Neural progenitor cell (in vitro differentiated cells): ENCODE measurements at regions not wholly inside any gene's neighbourhood (a gene's known extent, or its start where the extent isn't known, plus 50 kb on each side); places are given as distances from the start of the nearest gene placed in this dataset.
"Not testable (repeated sequence)": the region's sequence is repeated elsewhere in the genome, so short reads cannot be mapped to it uniquely, and the experiment has no call there.

Source experiments
- DNase-seq: peaks from one replicate; pipeline ENCODE4 v3.0.0-alpha.2; 2016; ENCODE audit warnings: low spot score
- H2AFZ ChIP-seq: fragments of 200-600 bp; sonication (generic); replicated peaks from 2 replicates; pipeline ENCODE4 v1.6.1; 2016; ENCODE audit warnings: antibody characterized with exemption
- H3F3A ChIP-seq: fragments of 200-600 bp; sonication (generic); 2 replicates; pipeline ENCODE4 v1.6.1; 2016; ENCODE audit warnings: antibody characterized with exemption, low read depth
- H3K27ac ChIP-seq: fragments of 200-600 bp; sonication (generic); 2 replicates; pipeline ENCODE4 v1.5.1; 2016; ENCODE audit warnings: mild to moderate bottlenecking
- H3K27me3 ChIP-seq: fragments of 200-600 bp; sonication (generic); 2 replicates; pipeline ENCODE4 v1.6.1; 2016; ENCODE audit warnings: mild to moderate bottlenecking, moderate library complexity
- H3K36me3 ChIP-seq: fragments of 200-600 bp; sonication (generic); 2 replicates; pipeline ENCODE4 v1.5.1; 2016
- H3K4me1 ChIP-seq: fragments of 200-600 bp; sonication (generic); 2 replicates; pipeline ENCODE4 v1.6.1; 2016; ENCODE audit warnings: mixed run types
- H3K4me2 ChIP-seq: fragments of 200-600 bp; sonication (generic); 2 replicates; pipeline ENCODE4 v1.6.1; 2016
- H3K4me3 ChIP-seq: fragments of 200-600 bp; sonication (generic); 2 replicates; pipeline ENCODE4 v1.5.1; 2016
- H3K79me2 ChIP-seq: fragments of 200-600 bp; sonication (generic); 2 replicates; pipeline ENCODE4 v1.6.1; 2016; ENCODE audit warnings: low read depth
- H3K9ac ChIP-seq: fragments of 200-600 bp; sonication (generic); 2 replicates; pipeline ENCODE4 v1.6.1; 2016
- H3K9me3 ChIP-seq: fragments of 200-600 bp; sonication (generic); 2 replicates; pipeline ENCODE4 v1.5.1; 2016; ENCODE audit warnings: low read depth
- H4K20me1 ChIP-seq: fragments of 200-600 bp; sonication (generic); 2 replicates; pipeline ENCODE4 v1.6.1; 2016; ENCODE audit warnings: low read depth
- H3K27ac Mint-ChIP-seq: 3 replicates; pipeline ENCODE4 v1.8.0; 2021; ENCODE audit warnings: mixed read lengths
- H3K27me3 Mint-ChIP-seq: 2 replicates; pipeline ENCODE4 v1.8.0; 2022; ENCODE audit warnings: low read depth, mild to moderate bottlenecking, inconsistent platforms, moderate library complexity, mixed read lengths; ENCODE audit not compliant: insufficient read depth
- H3K36me3 Mint-ChIP-seq: 3 replicates; pipeline ENCODE4 v1.8.0; 2021; ENCODE audit warnings: mixed read lengths
- H3K4me1 Mint-ChIP-seq: 3 replicates; pipeline ENCODE4 v1.8.0; 2021; ENCODE audit warnings: mixed read lengths
- H3K4me3 Mint-ChIP-seq: 3 replicates; pipeline ENCODE4 v1.8.0; 2021; ENCODE audit warnings: mild to moderate bottlenecking, moderate library complexity, mixed read lengths
- H3K9me3 Mint-ChIP-seq: 3 replicates; pipeline ENCODE4 v1.8.0; 2020; ENCODE audit warnings: mixed read lengths
- EZH2 ChIP-seq: fragments of 200-600 bp; sonication (generic); IDR thresholded peaks from 2 replicates; pipeline ENCODE4 v1.6.1; 2017; ENCODE audit warnings: antibody characterized with exemption, mild to moderate bottlenecking, moderate library complexity
- EZH2phosphoT487 ChIP-seq: fragments of 200-600 bp; sonication (generic); IDR thresholded peaks from 2 replicates; pipeline ENCODE4 v1.6.1; 2017; ENCODE audit warnings: antibody characterized with exemption
- TF ChIP-seq, protein P1 (sequence below): fragments of 200-600 bp; sonication (generic); IDR thresholded peaks from 2 replicates; pipeline ENCODE4 v1.5.1; 2017; ENCODE audit warnings: antibody characterized with exemption, mild to moderate bottlenecking

DNA sequence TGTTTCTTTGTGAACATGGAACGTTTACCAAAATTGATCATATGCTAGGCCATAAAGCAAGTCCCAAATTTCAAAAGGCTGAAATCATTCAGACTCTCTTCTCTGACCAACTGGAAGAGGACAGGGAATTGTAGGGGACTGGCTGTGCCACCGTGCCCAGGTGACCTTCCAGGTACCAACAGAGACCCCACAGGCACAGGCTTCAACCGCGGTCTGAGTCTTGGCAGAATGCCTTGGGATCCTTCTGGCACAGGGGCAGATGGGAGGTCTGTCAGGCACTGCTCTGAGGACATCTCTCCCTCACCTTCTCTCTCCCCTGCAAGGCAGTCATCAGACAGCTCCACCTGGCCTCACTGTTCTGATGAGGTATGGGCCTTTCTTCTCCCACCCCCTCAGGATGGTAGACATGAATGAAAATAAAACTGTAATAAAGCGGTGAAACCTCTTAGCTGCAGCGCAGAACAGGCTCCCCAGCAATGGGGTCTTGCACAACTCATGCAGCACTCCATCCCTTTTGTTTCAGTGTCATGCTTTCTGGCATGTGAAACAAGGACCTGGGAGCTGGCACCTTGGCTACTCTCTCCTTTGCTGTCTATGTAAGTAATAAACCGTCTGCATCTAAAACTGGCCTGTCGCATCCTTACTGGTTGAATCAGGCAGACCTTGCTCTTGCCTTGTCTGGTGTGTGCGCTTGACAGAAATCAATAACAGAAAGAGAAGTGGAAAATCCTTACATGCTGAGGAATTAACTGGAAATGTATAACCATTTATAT, 289.2 kb downstream of the KLF13 start:
- Histone ChIP-seq H3K9me3 (no peaks in the 10 kb centered on the region), H3K4me1 (no peaks in the 10 kb centered on the region), H2AFZ (no peak overlapping the region), H3K9ac (no peak overlapping the region), H3K4me3 (no peak overlapping the region), H3K4me2 (no peak overlapping the region), H3K27me3 (no peaks in the 10 kb centered on the region), H3K36me3 (no peaks in the 10 kb centered on the region), H3K79me2 (no peaks in the 10 kb centered on the region), H3K27ac (no peak overlapping the region), H3F3A (no peaks in the 10 kb centered on the region), H4K20me1 (no peaks in the 10 kb centered on the region)
- no peaks in the 10 kb centered on the region for H3K4me1 Mint-ChIP-seq
- TF ChIP-seq EZH2phosphoT487, result no peak
- TF ChIP-seq, protein P1, sequence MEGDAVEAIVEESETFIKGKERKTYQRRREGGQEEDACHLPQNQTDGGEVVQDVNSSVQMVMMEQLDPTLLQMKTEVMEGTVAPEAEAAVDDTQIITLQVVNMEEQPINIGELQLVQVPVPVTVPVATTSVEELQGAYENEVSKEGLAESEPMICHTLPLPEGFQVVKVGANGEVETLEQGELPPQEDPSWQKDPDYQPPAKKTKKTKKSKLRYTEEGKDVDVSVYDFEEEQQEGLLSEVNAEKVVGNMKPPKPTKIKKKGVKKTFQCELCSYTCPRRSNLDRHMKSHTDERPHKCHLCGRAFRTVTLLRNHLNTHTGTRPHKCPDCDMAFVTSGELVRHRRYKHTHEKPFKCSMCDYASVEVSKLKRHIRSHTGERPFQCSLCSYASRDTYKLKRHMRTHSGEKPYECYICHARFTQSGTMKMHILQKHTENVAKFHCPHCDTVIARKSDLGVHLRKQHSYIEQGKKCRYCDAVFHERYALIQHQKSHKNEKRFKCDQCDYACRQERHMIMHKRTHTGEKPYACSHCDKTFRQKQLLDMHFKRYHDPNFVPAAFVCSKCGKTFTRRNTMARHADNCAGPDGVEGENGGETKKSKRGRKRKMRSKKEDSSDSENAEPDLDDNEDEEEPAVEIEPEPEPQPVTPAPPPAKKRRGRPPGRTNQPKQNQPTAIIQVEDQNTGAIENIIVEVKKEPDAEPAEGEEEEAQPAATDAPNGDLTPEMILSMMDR, result no peak
- no peak for TF ChIP-seq EZH2
- no peaks in the 10 kb centered on the region for H3K27me3 Mint-ChIP-seq
- peaks cover under 1% of the 10 kb centered on the region for H3K9me3 Mint-ChIP-seq
- H3K4me3 Mint-ChIP-seq, result no peak overlapping the region
- DNase-seq, result no peak
- no peaks in the 10 kb centered on the region for H3K36me3 Mint-ChIP-seq
- H3K27ac Mint-ChIP-seq, result no peak overlapping the region

DNA sequence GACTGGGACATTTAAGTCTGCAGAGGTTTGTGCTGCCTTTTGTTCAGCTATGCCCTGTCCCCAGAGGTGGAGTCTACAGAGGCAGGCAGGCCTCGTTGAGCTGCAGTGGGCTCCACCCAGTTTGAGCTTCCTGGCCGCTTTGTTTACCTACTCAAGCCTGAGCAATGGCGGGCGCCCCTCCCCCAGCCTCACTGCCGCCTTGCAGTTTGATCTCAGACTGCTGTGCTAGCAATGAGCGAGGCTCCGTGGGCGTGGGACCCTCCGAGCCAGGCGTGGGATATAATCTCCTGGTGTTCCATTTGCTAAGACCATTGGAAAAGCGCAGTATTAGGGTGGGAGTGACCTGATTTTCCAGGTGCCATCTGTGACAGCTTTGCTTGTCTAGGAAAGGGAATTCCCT, 296.7 kb downstream of the KLF13 start:
- H4K20me1 ChIP-seq, H3K27me3 ChIP-seq, H3K27ac Mint-ChIP-seq, H3K9me3 Mint-ChIP-seq, H3K27ac ChIP-seq, H3K9ac ChIP-seq, H3K36me3 Mint-ChIP-seq, H3K4me1 Mint-ChIP-seq, H3K4me3 Mint-ChIP-seq, H3K27me3 Mint-ChIP-seq, H2AFZ ChIP-seq, H3K4me1 ChIP-seq, H3K4me2 ChIP-seq, H3K4me3 ChIP-seq, H3K36me3 ChIP-seq, H3K9me3 ChIP-seq, DNase-seq, H3F3A ChIP-seq, H3K79me2 ChIP-seq: not testable (repeated sequence)

DNA sequence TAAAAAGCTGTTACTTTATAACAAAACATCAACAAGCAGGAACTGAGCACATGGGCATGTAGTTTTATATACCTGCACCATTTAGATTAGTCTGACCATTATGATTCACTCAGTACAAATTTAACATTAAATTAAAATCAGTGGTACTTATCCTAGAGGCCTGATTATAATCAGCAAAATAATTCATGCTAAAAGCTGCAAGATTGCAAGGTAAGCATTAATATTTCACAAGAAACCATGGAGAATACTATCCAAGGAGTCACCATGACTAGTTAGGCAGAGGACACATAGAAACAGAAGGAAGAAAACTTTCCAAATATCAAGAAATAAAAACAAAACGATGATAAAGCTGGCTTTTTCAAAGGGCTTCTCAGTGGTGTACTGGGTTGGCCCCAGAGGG, 297.5 kb downstream of the KLF13 start:
- H3K9me3 ChIP-seq, H3K27me3 ChIP-seq, H3K9ac ChIP-seq, DNase-seq, H3K4me1 ChIP-seq, H3K4me1 Mint-ChIP-seq, H3K9me3 Mint-ChIP-seq, H3K79me2 ChIP-seq, H2AFZ ChIP-seq, H3K4me3 ChIP-seq, H3K4me3 Mint-ChIP-seq, H3K36me3 Mint-ChIP-seq, H3K27me3 Mint-ChIP-seq, H3K27ac Mint-ChIP-seq, H3K36me3 ChIP-seq, H3K27ac ChIP-seq, H3K4me2 ChIP-seq, H4K20me1 ChIP-seq, H3F3A ChIP-seq: not testable (repeated sequence)

DNA sequence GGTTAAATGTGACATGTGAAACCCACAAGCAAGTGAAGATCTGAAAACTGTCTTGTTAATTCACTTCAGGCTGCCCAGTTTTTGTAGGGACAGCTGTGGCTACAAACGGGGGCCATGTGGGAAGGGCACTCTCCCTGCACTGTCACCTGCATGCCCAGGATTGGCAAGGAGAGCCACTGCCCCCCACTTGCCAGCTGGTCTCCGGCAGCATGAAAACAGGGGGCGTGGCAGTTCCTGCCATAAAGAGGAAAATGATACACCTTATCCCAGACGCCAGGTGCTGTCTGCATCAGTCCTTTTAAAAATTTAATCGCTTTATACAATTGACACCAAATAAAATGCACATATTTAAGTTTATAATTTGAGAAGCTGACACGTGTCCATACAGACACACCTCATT, 309.1 kb downstream of the KLF13 start:
- not testable (repeated sequence) for H3K4me1 Mint-ChIP-seq, H3K36me3 ChIP-seq, H3K36me3 Mint-ChIP-seq, H2AFZ ChIP-seq, H3K27ac ChIP-seq, H3K79me2 ChIP-seq, H3F3A ChIP-seq, H3K4me3 ChIP-seq, H3K27ac Mint-ChIP-seq, H3K9me3 ChIP-seq, H3K9ac ChIP-seq, DNase-seq, H3K27me3 ChIP-seq, H3K4me1 ChIP-seq, H4K20me1 ChIP-seq, H3K4me2 ChIP-seq, H3K27me3 Mint-ChIP-seq, H3K4me3 Mint-ChIP-seq
- H3K9me3 Mint-ChIP-seq, result peaks cover 16% of the 10 kb centered on the region

DNA sequence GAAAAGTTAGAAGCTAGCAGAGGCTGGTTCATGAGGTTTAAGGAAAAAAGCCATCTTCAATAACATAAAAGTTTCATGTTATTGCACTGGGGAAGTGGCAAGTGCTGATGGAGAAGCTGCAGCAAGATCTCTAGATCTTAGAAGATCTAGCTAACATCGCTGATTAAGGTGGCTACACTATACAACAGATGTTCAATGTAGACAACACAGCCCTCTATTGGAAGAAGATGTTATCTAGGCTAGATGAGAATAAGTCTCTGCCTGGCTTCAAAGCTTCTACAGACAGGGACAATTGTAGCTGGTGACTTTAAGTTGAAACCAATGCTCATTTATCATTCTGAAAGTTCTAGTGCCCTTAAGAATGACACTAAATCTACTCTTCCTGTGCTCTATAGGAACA, 310.3 kb downstream of the KLF13 start:
- not testable (repeated sequence) for H3K9me3 ChIP-seq, H3K36me3 Mint-ChIP-seq, H3K4me1 ChIP-seq, H3F3A ChIP-seq, H3K27ac Mint-ChIP-seq, H3K4me2 ChIP-seq, H3K27me3 Mint-ChIP-seq, H3K79me2 ChIP-seq, H2AFZ ChIP-seq, H3K36me3 ChIP-seq, H3K27me3 ChIP-seq, H3K4me1 Mint-ChIP-seq, H3K4me3 ChIP-seq, H3K9ac ChIP-seq, DNase-seq, H3K27ac ChIP-seq, H3K4me3 Mint-ChIP-seq, H4K20me1 ChIP-seq
- H3K9me3 Mint-ChIP-seq, result peaks cover 14% of the 10 kb centered on the region

DNA sequence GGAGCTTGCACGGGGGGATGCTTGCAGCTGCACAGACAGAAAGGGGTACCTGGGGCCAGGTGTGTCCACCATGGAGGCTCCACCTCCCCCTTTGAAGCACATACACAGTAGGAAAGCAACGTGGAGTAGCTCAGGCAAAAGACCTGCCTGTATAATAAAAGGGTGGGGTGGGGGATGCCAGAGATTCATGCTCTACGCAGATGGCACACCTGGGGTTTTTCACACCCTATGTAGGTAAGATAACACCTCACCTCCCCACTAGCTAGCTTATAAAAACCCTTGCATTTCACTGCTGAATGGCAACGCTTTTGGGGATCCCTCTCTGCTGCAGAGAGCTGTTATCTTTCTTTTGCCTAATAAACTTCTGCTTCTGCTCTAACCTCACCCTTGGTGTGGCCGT, 317.3 kb downstream of the KLF13 start:
- not testable (repeated sequence) for H3F3A ChIP-seq, H3K79me2 ChIP-seq, H3K27ac Mint-ChIP-seq

DNA sequence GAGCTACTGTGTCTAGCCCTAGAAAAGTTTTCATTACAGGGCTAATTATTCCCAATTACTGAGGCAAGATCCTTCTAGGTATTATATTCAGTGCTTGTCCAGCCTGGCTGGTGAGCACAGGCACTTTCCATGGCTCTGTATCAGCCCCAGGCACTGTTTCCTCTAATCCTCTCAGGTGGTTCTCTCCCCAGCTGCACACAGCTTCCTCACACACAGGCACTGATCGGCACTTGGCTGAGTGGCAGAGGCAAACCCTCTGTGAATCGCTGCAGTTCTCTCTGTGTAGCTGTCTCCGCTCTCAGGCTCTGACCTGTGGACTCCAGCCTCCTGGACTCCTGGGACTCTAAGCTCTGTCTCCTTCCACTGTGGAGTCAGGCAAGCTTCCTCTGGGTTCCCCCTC, 318.1 kb downstream of the KLF13 start:
- H2AFZ ChIP-seq, H3K4me3 ChIP-seq, H3K36me3 Mint-ChIP-seq, H3K4me3 Mint-ChIP-seq, H3K27ac Mint-ChIP-seq, H3K79me2 ChIP-seq, H3K4me2 ChIP-seq, H3F3A ChIP-seq, H3K9me3 ChIP-seq, H4K20me1 ChIP-seq, H3K9me3 Mint-ChIP-seq, H3K27ac ChIP-seq, H3K4me1 Mint-ChIP-seq, H3K27me3 ChIP-seq, H3K4me1 ChIP-seq, H3K27me3 Mint-ChIP-seq, DNase-seq, H3K36me3 ChIP-seq, H3K9ac ChIP-seq: not testable (repeated sequence)

More for the DNA sequence above, 317.3 kb downstream of the KLF13 start:
- H3K4me1 ChIP-seq, H4K20me1 ChIP-seq, H3K4me3 Mint-ChIP-seq, DNase-seq, H3K27me3 ChIP-seq, H3K36me3 ChIP-seq, H3K9me3 Mint-ChIP-seq, H2AFZ ChIP-seq, H3K9ac ChIP-seq, H3K4me1 Mint-ChIP-seq, H3K27me3 Mint-ChIP-seq, H3K4me3 ChIP-seq, H3K9me3 ChIP-seq, H3K27ac ChIP-seq, H3K36me3 Mint-ChIP-seq, H3K4me2 ChIP-seq: not testable (repeated sequence)
